Inferior parietal cortex (tissue), 1 donor: ENCODE measurements at regions not wholly inside any gene's neighbourhood (a gene's known extent, or its start where the extent isn't known, plus 50 kb on each side); places are given as distances from the start of the nearest gene placed in this dataset.
A peak's percentile ranks its signal among the peaks of the same experiment; 100 is the strongest.
"Not testable (repeated sequence)": the region's sequence is repeated elsewhere in the genome, so short reads cannot be mapped to it uniquely, and the experiment has no call there.

Source experiments
- DNase-seq: peaks from one replicate; pipeline ENCODE4 v3.0.0-alpha.2; 2016; ENCODE audit errors: extremely low spot score

- no peak for DNase-seq
These were observed 1612.7 kb downstream of the AMY1C start for GRCh38 chr1:105362438-105362837.

GRCh38 chr1:105368446-105368845 is 1618.7 kb downstream of the AMY1C start:
- DNase-seq = no peak

DNA sequence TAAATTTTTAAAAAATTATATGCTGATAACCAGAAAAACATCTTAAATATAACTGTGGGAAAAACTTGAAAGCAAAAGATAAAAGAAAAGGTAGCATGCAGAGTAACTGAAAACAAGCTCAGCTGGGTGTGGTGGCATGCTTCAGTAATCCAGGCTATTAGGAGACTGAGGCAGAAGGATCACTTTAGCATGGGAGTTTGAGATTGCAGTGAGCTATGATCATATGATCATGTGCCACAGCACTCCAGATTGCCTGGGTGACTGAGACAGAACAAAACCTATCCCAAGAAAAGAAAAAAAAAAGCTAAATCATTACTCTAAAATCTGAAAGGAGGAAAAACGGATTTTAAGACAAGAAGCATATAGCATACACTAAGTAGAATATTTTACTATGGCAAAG is 1624.0 kb downstream of the AMY1C start:
- no peak for DNase-seq

DNA sequence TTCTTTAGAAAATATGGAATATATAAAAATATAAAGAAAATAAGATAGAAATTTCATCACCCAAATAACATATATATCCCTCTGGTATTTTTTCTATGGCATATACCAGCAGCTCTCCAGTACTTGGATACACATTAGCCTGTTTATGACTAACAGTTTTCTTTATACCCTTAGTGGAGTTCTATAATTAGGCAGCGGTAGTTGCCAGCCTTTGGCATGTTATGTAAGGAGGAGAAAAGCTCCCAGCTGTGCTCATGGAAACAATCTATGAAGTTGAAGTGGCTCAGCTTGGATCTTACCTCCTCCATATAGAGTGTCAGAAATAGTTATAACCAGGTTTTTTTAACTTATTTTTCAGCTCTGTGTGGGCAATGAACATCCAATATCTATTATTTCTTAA is 1636.8 kb downstream of the AMY1C start:
- DNase-seq = peak; percentile 68

DNA sequence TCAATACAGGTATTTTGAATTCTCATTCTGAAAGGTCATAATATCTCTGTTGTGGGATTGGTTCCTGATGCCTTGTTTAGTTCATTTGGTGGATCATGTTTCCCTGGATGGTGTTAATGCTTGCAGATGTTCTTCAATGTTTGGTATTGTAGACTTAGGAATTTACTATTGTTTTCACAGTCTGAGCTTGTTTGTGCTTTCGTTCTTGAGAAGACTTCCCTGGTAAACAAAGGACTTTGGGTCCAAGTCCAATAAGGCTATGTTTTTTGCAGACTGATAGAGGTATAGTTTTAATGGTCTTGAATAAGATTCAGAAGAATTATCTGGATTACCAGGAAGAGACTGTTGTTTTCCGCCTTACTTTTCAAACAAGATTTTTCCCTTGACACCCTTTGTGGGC is 1646.3 kb downstream of the AMY1C start:
- no peak for DNase-seq

GRCh38 chr1:105398909-105399308 is 1649.2 kb downstream of the AMY1C start:
- DNase-seq = no peak

- DNase-seq = no peak
These were observed 1650.0 kb downstream of the AMY1C start for GRCh38 chr1:105399716-105400115.

DNA sequence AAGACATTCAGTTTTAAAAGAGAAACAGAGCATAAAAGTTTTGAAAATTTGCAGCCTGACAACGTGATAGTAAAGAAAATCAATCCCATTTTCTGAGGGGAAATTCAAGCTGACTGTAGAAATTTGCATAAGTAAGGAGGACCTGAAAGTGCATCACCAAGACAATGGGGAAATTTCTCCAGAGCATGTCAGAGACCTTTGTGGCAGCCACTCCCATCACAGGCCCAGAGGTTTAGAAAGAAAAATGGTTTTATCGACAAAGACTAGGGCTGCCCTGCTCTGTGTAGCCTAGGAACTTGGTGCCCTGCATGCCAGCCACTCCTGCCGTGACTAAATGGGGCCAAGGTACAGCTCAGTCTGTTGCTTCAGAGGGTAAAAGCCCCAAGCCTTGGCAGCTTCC is 1640.2 kb upstream of the PRMT6 start:
- no peak for DNase-seq

- DNase-seq = peak; percentile 3
These were observed 1637.4 kb upstream of the PRMT6 start for GRCh38 chr1:105419030-105419429.

- no peak for DNase-seq
These were observed 1628.9 kb upstream of the PRMT6 start for GRCh38 chr1:105427543-105427942.

- no peak for DNase-seq
These were observed 1619.8 kb upstream of the PRMT6 start for GRCh38 chr1:105436589-105437259.

DNA sequence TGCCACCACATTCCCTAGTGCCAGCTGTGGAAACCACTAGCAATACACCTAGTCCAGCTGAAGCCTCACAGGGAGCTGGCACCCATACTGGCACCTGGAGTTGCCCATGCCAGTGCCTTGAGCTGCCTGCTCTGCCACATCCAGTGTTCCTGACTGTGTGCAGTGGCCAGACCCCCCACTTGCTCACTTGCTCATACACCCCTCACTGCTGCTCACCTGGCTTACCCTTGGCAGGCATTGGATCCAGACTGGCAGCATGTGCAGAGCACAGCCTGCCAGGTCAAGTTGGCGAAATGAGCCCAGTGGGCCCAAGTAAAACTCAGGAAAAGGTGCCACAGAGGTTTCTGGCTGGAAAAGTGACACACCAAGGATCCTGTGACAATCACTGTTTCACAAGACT is 1618.6 kb upstream of the PRMT6 start:
- DNase-seq = no peak

DNA sequence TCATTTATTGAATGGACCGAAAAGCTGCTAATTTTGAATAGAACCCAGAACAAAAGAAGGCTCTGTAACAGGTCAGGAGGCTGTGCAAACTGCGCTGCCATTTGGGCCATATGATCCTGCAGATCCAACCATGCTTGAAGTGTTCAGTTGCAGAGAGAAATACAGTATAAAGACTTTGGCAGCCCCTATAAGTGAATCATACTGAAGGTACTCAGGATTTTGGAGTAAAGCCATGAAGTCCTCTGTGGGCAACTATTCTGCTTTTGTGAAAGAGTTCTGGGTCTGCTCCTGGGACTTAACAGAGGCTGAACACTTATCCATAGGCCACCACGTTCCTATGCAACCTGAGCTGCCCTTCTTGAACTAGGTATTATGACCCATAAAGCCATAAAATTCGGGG is 1613.6 kb upstream of the PRMT6 start:
- no peak for DNase-seq

GRCh38 chr1:105459759-105460158 is 1596.7 kb upstream of the PRMT6 start:
- DNase-seq = no peak

GRCh38 chr1:105462308-105462707 is 1594.2 kb upstream of the PRMT6 start:
- no peak for DNase-seq

DNA sequence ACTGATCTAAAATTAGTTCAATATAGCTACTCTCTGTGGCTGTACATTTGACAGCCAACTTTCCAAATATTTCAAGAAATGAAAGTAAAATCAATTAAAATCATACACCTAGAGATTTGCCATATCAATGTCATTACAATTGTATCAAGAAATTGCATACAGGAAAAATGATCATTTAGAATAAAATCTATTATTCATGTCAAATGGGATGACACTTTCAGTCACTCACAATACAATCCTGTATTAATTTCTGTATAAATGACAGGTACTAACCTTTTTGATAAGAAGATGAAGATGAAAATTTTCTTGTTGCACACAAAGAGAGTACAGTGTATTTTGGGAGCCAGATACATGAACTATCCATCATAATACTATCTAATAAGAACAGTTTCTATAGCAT is 1588.9 kb upstream of the PRMT6 start:
- DNase-seq = no peak

GRCh38 chr1:105470541-105470940 is 1585.9 kb upstream of the PRMT6 start:
- DNase-seq = not testable (repeated sequence)

- DNase-seq = no peak
These were observed 1573.0 kb upstream of the PRMT6 start for GRCh38 chr1:105483436-105483835.

GRCh38 chr1:105485207-105485606 is 1571.3 kb upstream of the PRMT6 start:
- no peak for DNase-seq

- no peak for DNase-seq
These were observed 1563.6 kb upstream of the PRMT6 start for GRCh38 chr1:105492921-105493320.

DNA sequence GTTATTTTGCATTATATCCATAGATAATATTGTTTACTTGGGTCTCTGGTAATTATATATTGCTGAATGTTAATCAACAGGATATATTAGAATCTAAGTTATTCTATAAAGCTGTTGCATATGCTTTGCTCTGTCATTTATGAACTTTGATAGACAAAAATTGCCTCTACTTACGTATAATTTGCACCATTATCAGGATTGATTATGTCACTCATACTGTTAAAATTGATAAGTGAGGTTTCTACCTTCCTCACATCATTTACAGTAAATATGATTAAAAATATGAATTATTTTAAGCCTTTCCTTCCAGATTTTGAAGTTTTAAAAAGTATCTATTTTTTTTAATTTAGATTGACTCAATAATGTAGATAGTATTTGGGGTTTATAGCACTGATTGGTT is 1540.4 kb upstream of the PRMT6 start:
- DNase-seq = no peak

DNA sequence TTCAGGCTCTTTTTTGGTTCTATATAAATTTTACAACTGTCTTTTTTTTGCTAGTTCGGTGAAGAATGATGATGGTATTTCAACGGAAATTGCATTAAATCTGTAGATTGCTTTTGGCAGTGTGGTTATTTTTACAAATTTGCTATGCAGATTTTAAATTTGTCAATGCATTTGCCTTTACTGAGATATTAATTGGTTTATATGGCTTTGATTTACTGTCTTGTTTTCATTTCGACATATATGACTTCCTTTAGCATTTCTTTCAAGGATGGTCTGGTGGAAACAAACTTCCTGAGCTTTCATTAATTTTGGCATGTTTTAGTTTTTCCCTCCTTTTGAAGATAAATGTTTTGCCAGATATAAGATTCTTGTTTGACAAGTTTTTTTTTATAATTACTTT is 1522.5 kb upstream of the PRMT6 start:
- no peak for DNase-seq

DNA sequence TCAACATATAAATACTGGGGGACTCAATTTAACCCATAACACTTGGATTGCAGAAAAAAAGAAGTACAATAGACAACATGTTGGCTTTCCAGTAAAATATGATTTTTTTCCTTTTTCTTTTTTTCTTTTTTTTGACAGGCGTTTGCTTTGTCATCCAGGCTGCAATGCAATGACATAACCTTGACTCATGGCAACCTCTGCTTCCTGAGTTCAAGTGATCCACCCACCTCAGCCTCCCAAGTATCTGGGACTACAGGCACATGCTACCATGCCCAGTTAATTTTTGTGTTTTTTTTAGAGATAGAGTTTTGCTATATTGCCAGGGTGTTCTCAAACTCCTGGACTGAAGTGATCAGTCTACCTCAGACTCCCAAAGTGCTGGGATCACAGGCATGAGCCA is 1512.0 kb upstream of the PRMT6 start:
- no peak for DNase-seq

- no peak for DNase-seq
These were observed 1500.2 kb upstream of the PRMT6 start for GRCh38 chr1:105556266-105556665.
